ENCODE measurements at regions not wholly inside any gene's neighbourhood (a gene's known extent, or its start where the extent isn't known, plus 50 kb on each side); places are given as distances from the start of the nearest gene placed in this dataset.

- H3K9me3 Mint-ChIP-seq: no peaks in the 10 kb centered on the region; a peak in 1 of 5 replicates
- Histone ChIP-seq H2BK5ac (ENCODE audit: insufficient read length, low read length) (no peak overlapping the region), H4K91ac (ENCODE audit: insufficient read length, low read depth, low read length) (no peak overlapping the region), H3K27ac (ENCODE audit: insufficient read length, low read depth, low read length) (no peak overlapping the region), H2BK12ac (ENCODE audit: insufficient read length, low read depth, low read length) (no peak overlapping the region), H4K20me1 (ENCODE audit: control insufficient read depth, insufficient read depth, insufficient read length) (no peaks in the 10 kb centered on the region), H3K79me2 (ENCODE audit: insufficient read depth, low read length) (no peaks in the 10 kb centered on the region), H3K4me2 (ENCODE audit: insufficient read depth, insufficient read length, low read length) (no peak overlapping the region), H2AK5ac (ENCODE audit: insufficient read length, low read length) (no peak overlapping the region), H3T11ph (ENCODE audit: low read length) (no peak overlapping the region), H4K5ac (ENCODE audit: insufficient read length, low read depth, low read length) (no peak overlapping the region), H3K18ac (ENCODE audit: insufficient read length, low read depth, low read length) (no peak overlapping the region), H2BK120ac (ENCODE audit: low read depth, low read length, poor library complexity, severe bottlenecking) (no peak overlapping the region), H3K9ac (ENCODE audit: extremely low read depth, insufficient read length, low read length) (no peak overlapping the region), H4K8ac (replicated peaks; ENCODE audit: insufficient read length, low read depth, low read length) (no peak overlapping the region), H3K9me3 (ENCODE audit: control insufficient read depth, low read depth, low read length) (no peaks in the 10 kb centered on the region), H3K79me1 (ENCODE audit: insufficient read depth, low read depth, low read length, poor library complexity, severe bottlenecking) (no peaks in the 10 kb centered on the region), H2BK15ac (ENCODE audit: low read depth, low read length) (no peak overlapping the region), H3K4me1 (ENCODE audit: insufficient read depth, low read length) (no peaks in the 10 kb centered on the region), H3K14ac (ENCODE audit: insufficient read depth, low read length) (no peak overlapping the region), H3K23ac (ENCODE audit: insufficient read length, low read depth, low read length) (no peak overlapping the region), H2BK20ac (ENCODE audit: low read depth, low read length, poor library complexity, severe bottlenecking) (no peak overlapping the region), H2AFZ (ENCODE audit: low read length) (no peak overlapping the region), H3K27me3 (ENCODE audit: insufficient read depth, low read length) (no peaks in the 10 kb centered on the region), H3K56ac (ENCODE audit: insufficient read length, low read depth, low read length) (no peak overlapping the region), H3K23me2 (ENCODE audit: insufficient read length, low read depth, low read length, poor library complexity, severe bottlenecking) (no peaks in the 10 kb centered on the region), H3K4ac (ENCODE audit: low read depth, low read length) (no peak overlapping the region)
- no peaks in the 10 kb centered on the region for H3K36me3 Mint-ChIP-seq (ENCODE audit: insufficient read depth in 1 of 3, low read depth in 3 of 3)
- H3K27me3 Mint-ChIP-seq (ENCODE audit: low read depth): peaks cover 5% of the 10 kb centered on the region
- H3K4me1 Mint-ChIP-seq: no peaks in the 10 kb centered on the region
- no peak for DNase-seq
- H3K4me3 Mint-ChIP-seq: no peak overlapping the region
- H3K27ac Mint-ChIP-seq: no peak overlapping the region
- peak; percentile 50 for TF ChIP-seq CTCF (conservative IDR thresholded peaks at IDR 0.05)
Observed at GRCh38 chr16:64841482-64841881, 280.4 kb downstream of the CDH11 start.

All from H9 (cell line).